PFSK-1 (cell line): ENCODE measurements at regions not wholly inside any gene's neighbourhood (a gene's known extent, or its start where the extent isn't known, plus 50 kb on each side); places are given as distances from the start of the nearest gene placed in this dataset.

Source experiments
- FOXP2 ChIP-seq: optimal IDR thresholded peaks from 2 replicates; pipeline ENCODE3; 2011; ENCODE audit warnings: borderline replicate concordance, control low read depth, inconsistent platforms; ENCODE audit not compliant: insufficient read depth; ENCODE audit errors: extremely low read length, extremely low read depth
- POLR2AphosphoS5 ChIP-seq: IDR thresholded peaks from 2 replicates; pipeline ENCODE4 v1.6.1; 2012; ENCODE audit warnings: low read depth, mild to moderate bottlenecking, control low read depth, low read length, moderate library complexity

DNA sequence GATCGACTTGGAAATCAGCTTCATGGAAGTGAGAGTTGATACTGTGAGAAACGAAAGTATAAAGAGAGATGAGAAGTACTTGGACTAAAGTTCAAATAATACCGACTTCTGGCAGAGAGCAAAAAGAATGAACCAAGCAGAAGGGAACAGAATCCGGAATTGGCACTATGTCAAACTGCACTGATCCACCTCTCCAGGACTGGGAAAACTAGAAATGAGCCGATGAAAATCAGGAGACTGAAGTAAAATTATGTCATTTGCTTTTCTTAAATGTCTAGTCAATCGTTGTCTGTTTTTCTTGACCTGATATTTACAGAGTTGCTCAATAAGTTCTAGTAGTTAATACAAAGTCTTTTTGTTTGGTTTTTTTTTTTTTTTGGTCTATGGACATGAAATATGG lies 163.0 kb upstream of the FOXG1 start:
- no peak for TF ChIP-seq FOXP2
- TF ChIP-seq POLR2AphosphoS5, result no peak
